ENCODE measurements at regions not wholly inside any gene's neighbourhood (a gene's known extent, or its start where the extent isn't known, plus 50 kb on each side); places are given as distances from the start of the nearest gene placed in this dataset.

DNA sequence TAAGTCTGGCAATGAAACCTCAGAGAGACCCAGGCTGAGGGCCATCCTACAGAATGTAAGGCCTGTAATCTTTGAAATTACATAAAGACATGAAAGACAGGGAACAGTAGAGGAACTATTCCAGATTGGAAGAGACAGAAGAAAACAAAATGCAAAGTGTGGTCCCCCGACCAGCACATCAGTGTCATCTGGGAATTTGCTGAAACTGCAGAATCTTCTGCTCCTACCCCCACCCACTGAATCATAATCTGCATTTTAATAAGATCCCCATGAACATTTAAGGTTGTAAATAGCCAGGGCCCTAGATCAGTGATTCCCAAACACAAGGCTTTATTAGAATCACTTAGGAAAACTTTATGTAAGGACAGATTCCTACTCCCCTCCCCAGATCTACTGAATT is 154.4 kb downstream of the NOC3L start:
- TF ChIP-seq EZH2 (IDR thresholded peaks at IDR 0.05; ENCODE audit: insufficient read depth, poor library complexity, severe bottlenecking), result no peak
- TF ChIP-seq EZH2phosphoT487 (IDR thresholded peaks at IDR 0.05; ENCODE audit: insufficient read depth, low read depth), result no peak

Data from GM23248 (cell line).